ENCODE measurements at regions not wholly inside any gene's neighbourhood (a gene's known extent, or its start where the extent isn't known, plus 50 kb on each side); places are given as distances from the start of the nearest gene placed in this dataset.

DNA sequence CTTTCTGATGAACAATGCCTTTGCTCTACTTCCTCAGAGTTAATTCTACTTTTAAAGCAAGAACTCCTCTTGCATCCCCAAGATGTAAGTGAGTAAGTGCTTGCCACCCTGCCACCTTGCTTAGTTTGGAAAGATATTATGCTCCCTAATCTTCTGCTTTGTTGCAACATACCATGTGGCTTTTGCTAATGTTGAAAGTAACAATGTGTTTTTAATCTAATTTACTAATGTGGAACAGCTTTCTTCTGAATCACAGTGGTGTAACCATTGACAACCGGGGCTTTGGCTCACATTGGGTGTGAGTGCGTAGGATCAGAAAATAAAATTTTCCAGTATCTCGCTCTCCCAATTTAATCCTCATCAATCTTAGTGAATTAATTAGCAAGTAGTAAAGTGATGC is 254.1 kb upstream of the PTER start:
- TF ChIP-seq GATA2 (IDR thresholded peaks at IDR 0.05; ENCODE audit: low read depth, low read length): peak; percentile 21; the same call in 1 of the 2 replicates
- 0 out of 2 replicates have a peak, but pooled peaks have one; percentile 8 for TF ChIP-seq GATA3 (IDR thresholded peaks at IDR 0.05; ENCODE audit: low read depth, low read length)
